ENCODE measurements at regions not wholly inside any gene's neighbourhood (a gene's known extent, or its start where the extent isn't known, plus 50 kb on each side); places are given as distances from the start of the nearest gene placed in this dataset.

GRCh38 chr12:127294651-127295210 is 972.2 kb upstream of the TMEM132C start:
- H3K4me3 ChIP-seq (ENCODE audit: low read length): no peak overlapping the region
- TF ChIP-seq, protein P1, sequence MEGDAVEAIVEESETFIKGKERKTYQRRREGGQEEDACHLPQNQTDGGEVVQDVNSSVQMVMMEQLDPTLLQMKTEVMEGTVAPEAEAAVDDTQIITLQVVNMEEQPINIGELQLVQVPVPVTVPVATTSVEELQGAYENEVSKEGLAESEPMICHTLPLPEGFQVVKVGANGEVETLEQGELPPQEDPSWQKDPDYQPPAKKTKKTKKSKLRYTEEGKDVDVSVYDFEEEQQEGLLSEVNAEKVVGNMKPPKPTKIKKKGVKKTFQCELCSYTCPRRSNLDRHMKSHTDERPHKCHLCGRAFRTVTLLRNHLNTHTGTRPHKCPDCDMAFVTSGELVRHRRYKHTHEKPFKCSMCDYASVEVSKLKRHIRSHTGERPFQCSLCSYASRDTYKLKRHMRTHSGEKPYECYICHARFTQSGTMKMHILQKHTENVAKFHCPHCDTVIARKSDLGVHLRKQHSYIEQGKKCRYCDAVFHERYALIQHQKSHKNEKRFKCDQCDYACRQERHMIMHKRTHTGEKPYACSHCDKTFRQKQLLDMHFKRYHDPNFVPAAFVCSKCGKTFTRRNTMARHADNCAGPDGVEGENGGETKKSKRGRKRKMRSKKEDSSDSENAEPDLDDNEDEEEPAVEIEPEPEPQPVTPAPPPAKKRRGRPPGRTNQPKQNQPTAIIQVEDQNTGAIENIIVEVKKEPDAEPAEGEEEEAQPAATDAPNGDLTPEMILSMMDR (conservative IDR thresholded peaks at IDR 0.05; ENCODE audit: low read length): no peak
- DNase-seq (ENCODE audit: low read depth): no peak

DNA sequence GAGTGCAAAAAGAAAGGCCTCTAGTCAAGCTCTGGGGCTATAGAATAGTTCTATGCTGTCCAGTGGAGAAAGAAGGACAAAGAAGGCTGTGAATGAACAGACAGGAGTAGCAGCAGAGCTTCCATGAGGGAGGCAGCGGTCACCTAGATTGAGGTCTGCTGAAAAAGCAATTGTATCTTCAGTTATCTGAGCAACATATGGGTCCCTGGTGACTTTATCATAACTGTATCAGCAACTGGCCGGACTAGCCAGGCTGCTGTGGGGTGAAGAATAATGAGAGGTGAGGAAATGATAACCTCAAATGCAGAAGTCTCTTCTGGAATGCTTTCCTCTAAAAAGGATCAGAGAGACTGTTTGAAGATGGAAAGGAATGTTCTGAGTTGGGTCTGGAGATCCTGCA is 971.3 kb upstream of the TMEM132C start:
- no peak for DNase-seq (ENCODE audit: low read depth)
- no peak overlapping the region for H3K4me3 ChIP-seq (ENCODE audit: low read length)
- TF ChIP-seq, protein P1 (conservative IDR thresholded peaks at IDR 0.05; ENCODE audit: low read length): no peak

- TF ChIP-seq, protein P1 (conservative IDR thresholded peaks at IDR 0.05; ENCODE audit: low read length): no peak
- no peak for DNase-seq (ENCODE audit: low read depth)
- H3K4me3 ChIP-seq (ENCODE audit: low read length): no peak overlapping the region
Observed at GRCh38 chr12:127296591-127296990, 970.4 kb upstream of the TMEM132C start.

GRCh38 chr12:127297327-127297726 is 969.6 kb upstream of the TMEM132C start:
- TF ChIP-seq, protein P1 (conservative IDR thresholded peaks at IDR 0.05; ENCODE audit: low read length): no peak
- H3K4me3 ChIP-seq (ENCODE audit: low read length): no peak overlapping the region
- no peak for DNase-seq (ENCODE audit: low read depth)

GRCh38 chr12:127300075-127300474 is 966.9 kb upstream of the TMEM132C start:
- no peak overlapping the region for H3K4me3 ChIP-seq (ENCODE audit: low read length)
- TF ChIP-seq, protein P1 (conservative IDR thresholded peaks at IDR 0.05; ENCODE audit: low read length): no peak
- DNase-seq (ENCODE audit: low read depth): no peak

DNA sequence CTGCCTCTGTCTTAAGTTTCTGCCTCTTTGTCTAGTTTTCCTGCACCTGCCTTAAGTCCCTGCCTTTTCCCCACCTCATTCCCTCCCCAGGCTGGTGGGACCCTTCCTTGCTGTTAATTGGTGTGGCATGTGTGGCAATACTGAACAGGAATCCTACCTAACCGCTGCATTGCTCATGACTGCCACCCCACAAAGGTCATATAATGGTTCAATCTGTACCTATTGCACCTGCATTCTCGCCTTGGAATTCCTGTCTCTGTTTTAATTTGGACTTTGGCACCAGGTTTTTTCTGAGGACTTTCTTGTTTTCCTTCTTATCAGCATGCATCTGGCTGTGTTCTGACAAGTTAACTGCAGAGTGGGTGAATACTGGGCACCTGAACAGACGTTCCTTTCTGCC is 966.2 kb upstream of the TMEM132C start:
- no peak for DNase-seq (ENCODE audit: low read depth)
- no peak overlapping the region for H3K4me3 ChIP-seq (ENCODE audit: low read length)
- TF ChIP-seq, protein P1 (conservative IDR thresholded peaks at IDR 0.05; ENCODE audit: low read length): no peak

DNA sequence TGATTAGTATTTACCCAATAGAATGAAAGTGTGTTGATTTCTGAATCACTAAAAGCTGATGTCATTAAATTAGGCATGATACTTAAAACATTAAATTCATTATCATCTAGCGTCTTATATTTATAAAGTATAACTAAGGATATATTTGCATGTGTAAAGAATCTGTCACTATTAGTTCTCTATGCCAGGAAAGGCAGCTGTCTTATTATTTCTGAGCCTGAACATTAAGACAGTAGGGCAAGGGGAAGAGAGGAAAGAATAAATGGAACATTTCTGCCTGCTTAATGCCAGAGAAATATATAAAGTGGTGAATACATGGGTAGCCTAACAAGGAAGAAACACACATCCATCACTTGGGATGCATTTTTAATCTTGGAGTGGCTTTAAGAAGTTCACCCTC is 965.1 kb upstream of the TMEM132C start:
- TF ChIP-seq, protein P1 (conservative IDR thresholded peaks at IDR 0.05; ENCODE audit: low read length): no peak

More for the DNA sequence above, 965.1 kb upstream of the TMEM132C start:
- DNase-seq (ENCODE audit: low read depth): no peak
- no peak overlapping the region for H3K4me3 ChIP-seq (ENCODE audit: low read length)

Measured in AG10803 (cell line).